IMR-90 (cell line): ENCODE measurements at regions not wholly inside any gene's neighbourhood (a gene's known extent, or its start where the extent isn't known, plus 50 kb on each side); places are given as distances from the start of the nearest gene placed in this dataset.

ENCODE experiments used
- ATAC-seq: fragments of 200-7000 bp; cut with Tn5 transposase; 2 replicates; pipeline ENCODE4 v1.9.1; 2020; ENCODE audit warnings: low read depth, mild to moderate bottlenecking, moderate library complexity
- BruUV-seq: library from RNA; stranded (reverse); fragments of 400-500 nt; replicated peaks from 2 replicates; lab custom pipeline; 2021; lab: Mats Ljungman, UMichigan
- CTCF ChIA-PET: fragments of 300-600 bp; formaldehyde crosslinking; extraction: SDS; loops from one replicate; lab custom pipeline; 2021; ENCODE audit warnings: antibody characterized with exemption; lab: Yijun Ruan, JAX
- POLR2A ChIA-PET: fragments of 300-600 bp; sonication (Branson Sonifier 250); formaldehyde crosslinking; loops from one replicate; lab custom pipeline; 2022; ENCODE audit warnings: antibody characterized with exemption; ENCODE audit not compliant: unreplicated experiment; lab: Charles Lee
- DNase-seq: peaks from one replicate; pipeline ENCODE4 v3.0.0; 2013
- H2AFZ ChIP-seq: replicated peaks from 2 replicates; pipeline ENCODE3; 2013; ENCODE audit warnings: low read length, mild to moderate bottlenecking; ENCODE audit not compliant: poor library complexity
- H2AK5ac ChIP-seq: 2 replicates; pipeline ENCODE4 v1.6.1; 2013; ENCODE audit warnings: low read depth, low read length, inconsistent platforms
- H2AK9ac ChIP-seq: replicated peaks from 2 replicates; pipeline ENCODE3; 2013; ENCODE audit warnings: mild to moderate bottlenecking, low read depth, low read length, moderate library complexity; ENCODE audit not compliant: poor library complexity
- H2BK120ac ChIP-seq: 2 replicates; pipeline ENCODE4 v1.6.1; 2013; ENCODE audit warnings: low read depth, low read length, inconsistent platforms
- H2BK15ac ChIP-seq: 3 replicates; pipeline ENCODE4 v1.6.1; 2013; ENCODE audit warnings: low read depth, low read length, inconsistent platforms
- H2BK20ac ChIP-seq: 2 replicates; pipeline ENCODE4 v1.6.1; 2013; ENCODE audit warnings: low read depth, mild to moderate bottlenecking, inconsistent platforms, low read length, moderate library complexity
- H2BK5ac ChIP-seq: 2 replicates; pipeline ENCODE4 v1.6.1; 2013; ENCODE audit warnings: mild to moderate bottlenecking, low read depth, low read length, inconsistent platforms; ENCODE audit not compliant: poor library complexity, severe bottlenecking
- H3K14ac ChIP-seq: replicated peaks from 2 replicates; pipeline ENCODE4 v1.6.1; 2013; ENCODE audit warnings: low read depth, low read length, inconsistent platforms
- H3K18ac ChIP-seq: 2 replicates; pipeline ENCODE4 v1.6.1; 2013; ENCODE audit warnings: low read depth, low read length, control low read depth
- H3K23ac ChIP-seq: 2 replicates; pipeline ENCODE4 v1.6.1; 2013; ENCODE audit warnings: low read depth, low read length, inconsistent platforms
- H3K27ac ChIP-seq: 2 replicates; pipeline ENCODE4 v1.5.1; 2013; ENCODE audit warnings: mild to moderate bottlenecking, control low read depth, low read length; ENCODE audit not compliant: insufficient read depth
- H3K27me3 ChIP-seq: 2 replicates; pipeline ENCODE4 v1.6.1; 2013; ENCODE audit warnings: low read length; ENCODE audit not compliant: control insufficient read depth, insufficient read depth
- H3K36me3 ChIP-seq: 2 replicates; pipeline ENCODE4 v1.6.1; 2013; ENCODE audit warnings: low read length, mixed read lengths; ENCODE audit not compliant: control insufficient read depth, insufficient read depth
- H3K4ac ChIP-seq: 2 replicates; pipeline ENCODE4 v1.6.1; 2013; ENCODE audit warnings: low read depth, low read length, inconsistent platforms
- H3K4me1 ChIP-seq: 2 replicates; pipeline ENCODE4 v1.6.1; 2013; ENCODE audit warnings: low read length, mixed read lengths; ENCODE audit not compliant: control insufficient read depth, insufficient read depth
- H3K4me2 ChIP-seq: 2 replicates; pipeline ENCODE4 v1.6.1; 2013; ENCODE audit warnings: low read depth, mild to moderate bottlenecking, control low read depth, low read length, moderate library complexity
- H3K4me3 ChIP-seq: 2 replicates; pipeline ENCODE4 v1.5.1; 2013; ENCODE audit warnings: low read depth, mild to moderate bottlenecking, control low read depth, low read length, moderate library complexity; ENCODE audit not compliant: insufficient read depth
- H3K56ac ChIP-seq: 2 replicates; pipeline ENCODE4 v1.6.1; 2013; ENCODE audit warnings: low read length, inconsistent platforms; ENCODE audit not compliant: insufficient read depth; ENCODE audit errors: extremely low read depth
- H3K79me1 ChIP-seq, 2 experiments: 2 replicates each; pipeline ENCODE4 v1.6.1; 2013; ENCODE audit warnings: low read length in 2 of 2, inconsistent platforms in 1 of 2, low read depth in 1 of 2
- H3K9ac ChIP-seq: 2 replicates; pipeline ENCODE4 v1.6.1; 2013; ENCODE audit warnings: low read depth, low read length, control low read depth
- H3K9me1 ChIP-seq: 2 replicates; pipeline ENCODE4 v1.6.1; 2013; ENCODE audit warnings: low read length, inconsistent platforms; ENCODE audit not compliant: insufficient read depth
- H3K9me3 ChIP-seq: 2 replicates; pipeline ENCODE4 v1.6.1; 2013; ENCODE audit warnings: low read length; ENCODE audit not compliant: control insufficient read depth, insufficient read depth
- H4K20me1 ChIP-seq: 2 replicates; pipeline ENCODE4 v1.6.1; 2013; ENCODE audit warnings: low read length, inconsistent platforms; ENCODE audit not compliant: insufficient read depth
- H4K5ac ChIP-seq: 2 replicates; pipeline ENCODE4 v1.6.1; 2013; ENCODE audit warnings: mild to moderate bottlenecking, low read depth, low read length, control low read depth
- H4K8ac ChIP-seq, 2 experiments: 2 replicates each; pipeline ENCODE4 v1.6.1; 2013; ENCODE audit warnings: low read depth in 2 of 2, low read length in 2 of 2, control low read depth in 1 of 2, inconsistent platforms in 1 of 2
- H4K91ac ChIP-seq: 2 replicates; pipeline ENCODE4 v1.6.1; 2013; ENCODE audit warnings: low read depth, low read length, inconsistent platforms; ENCODE audit not compliant: insufficient read depth
- CEBPB ChIP-seq: IDR thresholded peaks from 2 replicates; pipeline ENCODE4 v1.6.1; 2012; ENCODE audit warnings: low read depth, low read length, improper control_type of control experiment
- RCOR1 ChIP-seq: IDR thresholded peaks from 2 replicates; pipeline ENCODE4 v1.6.1; 2012; ENCODE audit warnings: mild to moderate bottlenecking, low read length, improper control_type of control experiment; ENCODE audit not compliant: insufficient replicate concordance
- dilution Hi-C: fragments of 300-500 bp; cut with HindIII; formaldehyde crosslinking; loops from one replicate; pipeline ENCODE4 v1.14.3; 2018; ENCODE audit warnings: low sequenced_read_pairs; ENCODE audit not compliant: unreplicated experiment
- in situ Hi-C: fragments of 300-500 bp; cut with MboI; formaldehyde crosslinking; loops from 3 replicates; pipeline ENCODE4 v1.14.3; 2019; ENCODE audit warnings: low sequenced_read_pairs, inconsistent platforms, mixed read lengths
- intact Hi-C: fragments of 100-400 bp; cut with micrococcal nuclease; formaldehyde crosslinking; loops from 2 replicates; pipeline ENCODE4 v1.10.0; 2022

DNA sequence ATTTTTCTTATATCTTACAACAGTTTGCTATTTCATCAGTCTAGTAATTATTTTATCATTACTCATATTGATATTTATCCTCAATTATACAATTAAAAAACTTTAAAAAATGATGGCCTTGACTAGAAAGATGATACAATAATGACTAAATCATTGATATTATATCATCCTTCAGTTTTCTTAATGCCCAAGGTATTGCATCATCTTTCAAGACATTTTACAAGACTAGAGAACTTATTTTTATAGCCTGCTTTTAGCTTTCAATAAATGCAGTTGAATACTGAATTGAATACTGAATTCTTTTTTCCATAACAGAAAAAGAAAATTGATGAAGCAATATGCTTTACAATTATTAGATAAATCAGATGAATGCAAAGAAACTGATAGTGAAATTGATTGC is 886.5 kb upstream of the LRRC4C start:
- no peak overlapping the region for H2BK20ac ChIP-seq
- H3K27me3 ChIP-seq = no peaks in the 10 kb centered on the region
- no peak overlapping the region for H3K4me2 ChIP-seq
- no peak overlapping the region for H4K91ac ChIP-seq
- no peak overlapping the region for H3K4me3 ChIP-seq
- DNase-seq = no peak
- H3K4ac ChIP-seq = no peak overlapping the region
- dilution Hi-C loops (no loop called here), intact Hi-C loops (no loop called here), in situ Hi-C loops (no loop called here)
- no peak overlapping the region for H3K27ac ChIP-seq
- no peak overlapping the region for H2AFZ ChIP-seq
- H4K5ac ChIP-seq = no peak overlapping the region
- H2AK5ac ChIP-seq = no peak overlapping the region
- H3K9ac ChIP-seq = no peak overlapping the region
- no peak overlapping the region for H2BK15ac ChIP-seq
- ATAC-seq = no peak
- H2BK5ac ChIP-seq = no peak overlapping the region
- H3K23ac ChIP-seq = no peak overlapping the region
- H3K14ac ChIP-seq = no peak overlapping the region
- ChIA-PET POLR2A (no interaction called here), CTCF (no interaction called here)
- no peaks in the 10 kb centered on the region for H3K79me1 ChIP-seq
- no peaks in the 10 kb centered on the region for H3K36me3 ChIP-seq
- TF ChIP-seq RCOR1 = no peak
- peak; percentile 74 for TF ChIP-seq CEBPB
- no peak overlapping the region for H4K8ac ChIP-seq
- H3K9me1 ChIP-seq = no peaks in the 10 kb centered on the region
- no peak overlapping the region for H3K56ac ChIP-seq
- H3K4me1 ChIP-seq = no peaks in the 10 kb centered on the region
- H3K18ac ChIP-seq = no peak overlapping the region
- no peak overlapping the region for H2AK9ac ChIP-seq
- no TSS peak for BruUV-seq
- no peak overlapping the region for H2BK120ac ChIP-seq
- H3K9me3 ChIP-seq = peaks cover 6% of the 10 kb centered on the region; the same call in 1 of the 2 replicates
- H4K20me1 ChIP-seq = no peaks in the 10 kb centered on the region
